ENCODE measurements at regions not wholly inside any gene's neighbourhood (a gene's known extent, or its start where the extent isn't known, plus 50 kb on each side); places are given as distances from the start of the nearest gene placed in this dataset.
"Not testable (repeated sequence)": the region's sequence is repeated elsewhere in the genome, so short reads cannot be mapped to it uniquely, and the experiment has no call there.

DNA sequence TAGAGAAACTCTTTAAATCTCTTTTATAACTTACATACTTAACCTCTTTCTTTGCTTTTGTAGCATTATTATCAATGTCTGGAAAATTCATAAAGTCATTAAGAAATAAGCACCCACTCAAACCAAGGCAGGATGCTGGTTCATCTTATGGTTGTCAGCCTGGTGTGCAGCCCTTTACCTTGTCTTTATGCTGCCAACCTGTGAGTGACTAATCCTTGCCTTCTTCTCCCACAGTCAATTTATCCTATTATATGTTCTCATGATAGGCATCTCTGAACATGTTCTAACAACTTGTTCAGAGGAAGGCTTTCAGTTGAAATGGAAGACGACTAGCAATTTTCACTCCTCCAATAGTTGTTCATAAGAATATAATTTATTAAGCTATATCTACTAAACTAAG, 186.9 kb upstream of the CAND1 start:
- no peak for DNase-seq (ENCODE audit: low spot score)

- no peak for DNase-seq (ENCODE audit: low spot score)
Measured at GRCh38 chr12:67085699-67086098, 183.5 kb upstream of the CAND1 start.

DNA sequence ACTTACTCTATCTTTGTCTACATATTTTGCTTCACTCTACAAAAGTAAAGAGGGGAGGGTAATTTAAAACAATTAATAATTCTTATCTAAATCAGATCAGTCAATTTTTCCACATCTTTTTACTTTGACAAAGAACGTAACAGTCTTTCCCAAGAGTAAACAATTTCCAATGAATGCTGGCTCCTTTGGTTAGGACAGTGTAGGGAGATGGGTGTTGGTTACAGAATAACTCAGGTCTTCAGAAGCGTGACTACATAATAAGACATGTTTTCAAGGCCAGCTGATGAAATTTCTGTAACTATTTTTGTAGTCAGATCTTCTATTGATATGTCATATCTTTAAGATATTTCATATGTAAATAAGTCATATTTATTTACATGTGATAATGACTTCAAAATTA, 183.0 kb upstream of the CAND1 start:
- DNase-seq (ENCODE audit: low spot score): no peak

DNA sequence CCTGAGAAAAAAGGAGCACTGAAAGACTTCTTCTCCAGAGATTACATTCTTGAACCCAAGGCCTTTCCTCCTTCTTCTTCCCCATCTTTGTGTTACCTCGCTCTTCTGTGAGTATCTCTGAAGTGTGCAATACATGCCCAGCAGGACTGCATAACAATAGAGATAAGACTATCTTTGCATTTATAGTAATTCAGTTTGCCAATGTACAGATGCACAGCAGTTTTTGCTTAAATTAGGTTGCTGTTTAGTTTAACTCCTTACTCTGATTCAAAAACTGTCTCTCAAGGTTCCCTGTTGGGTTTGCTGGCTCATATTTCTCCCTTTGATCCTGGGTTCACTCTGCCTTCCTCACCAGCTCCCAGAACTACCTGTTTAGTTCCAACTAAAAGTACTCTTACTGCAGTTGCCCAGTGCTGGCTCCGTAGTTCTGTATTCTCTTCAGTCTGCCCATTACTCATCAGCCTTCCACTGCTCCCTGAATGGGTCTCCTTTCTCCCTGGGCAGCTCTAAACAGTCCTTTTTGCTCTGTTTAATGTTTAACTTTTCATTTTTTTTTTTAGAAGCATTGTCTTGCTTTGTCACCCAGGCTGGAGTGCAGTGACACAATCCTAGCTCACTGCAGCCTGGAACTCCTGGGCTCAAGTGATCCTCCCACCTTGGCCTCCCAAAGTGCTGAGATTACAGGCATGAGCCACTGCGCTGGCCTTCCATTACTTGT, 180.6 kb upstream of the CAND1 start:
- DNase-seq (ENCODE audit: low spot score): no peak

- DNase-seq (ENCODE audit: low spot score): no peak
Measured at GRCh38 chr12:67091204-67091603, 178.0 kb upstream of the CAND1 start.

DNA sequence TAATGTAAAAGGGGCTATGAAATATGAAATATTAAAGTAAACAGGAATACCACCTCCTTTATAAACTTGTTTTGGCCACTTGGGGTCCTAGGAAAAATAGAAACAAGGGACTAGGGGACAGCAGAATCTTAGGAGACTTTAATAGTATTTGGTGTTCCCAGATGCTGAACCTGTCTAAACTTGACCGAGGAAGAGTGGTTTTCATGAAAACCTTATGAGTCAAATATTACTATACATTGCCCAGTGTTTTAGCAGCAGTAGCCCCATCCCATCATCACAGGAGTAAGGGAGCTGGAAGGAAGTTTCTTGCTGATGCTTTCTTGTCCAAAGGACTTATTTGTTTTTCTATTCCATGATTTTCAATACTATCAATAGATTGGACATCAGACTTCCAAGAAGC, 177.5 kb upstream of the CAND1 start:
- DNase-seq (ENCODE audit: low spot score): no peak

- not testable (repeated sequence) for DNase-seq (ENCODE audit: low spot score)
Measured at GRCh38 chr12:67092934-67093333, 176.2 kb upstream of the CAND1 start.

DNA sequence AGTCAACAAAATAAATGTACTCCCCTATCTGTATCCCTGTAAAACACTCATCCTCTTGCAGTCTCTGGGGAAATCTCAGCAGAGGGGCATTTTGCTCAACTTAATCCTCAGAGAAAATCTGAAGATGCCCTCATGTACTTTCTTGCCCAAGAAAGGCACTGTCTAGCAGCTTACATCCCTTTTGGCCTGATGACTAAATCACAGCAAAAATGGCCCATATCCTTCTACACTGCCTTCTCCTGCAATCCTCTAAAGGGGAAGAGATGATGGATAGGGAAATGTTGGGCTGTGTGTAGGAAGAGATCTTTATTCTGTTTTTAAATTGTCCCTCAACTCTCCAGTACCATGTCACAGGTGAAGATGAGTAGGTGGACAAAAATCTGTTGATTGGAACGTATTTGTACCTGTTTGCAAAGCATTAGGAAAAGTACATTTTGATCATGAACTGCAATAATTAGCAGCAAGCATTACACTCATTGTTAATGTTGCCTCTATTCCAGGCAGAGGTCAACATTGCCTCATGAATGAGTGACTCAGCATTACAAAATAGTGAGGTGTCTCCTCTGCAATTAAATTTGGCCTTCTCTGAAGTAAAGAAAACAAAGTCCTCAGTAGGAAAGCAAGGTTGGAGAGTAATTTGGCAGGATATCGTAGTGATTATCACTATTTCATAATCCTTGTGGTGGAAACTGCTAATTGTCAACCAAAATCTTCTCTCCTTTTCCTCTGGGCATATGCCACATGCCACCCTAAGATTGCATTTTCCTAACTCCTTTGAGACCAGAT, 172.4 kb upstream of the CAND1 start:
- DNase-seq (ENCODE audit: low spot score): no peak

DNA sequence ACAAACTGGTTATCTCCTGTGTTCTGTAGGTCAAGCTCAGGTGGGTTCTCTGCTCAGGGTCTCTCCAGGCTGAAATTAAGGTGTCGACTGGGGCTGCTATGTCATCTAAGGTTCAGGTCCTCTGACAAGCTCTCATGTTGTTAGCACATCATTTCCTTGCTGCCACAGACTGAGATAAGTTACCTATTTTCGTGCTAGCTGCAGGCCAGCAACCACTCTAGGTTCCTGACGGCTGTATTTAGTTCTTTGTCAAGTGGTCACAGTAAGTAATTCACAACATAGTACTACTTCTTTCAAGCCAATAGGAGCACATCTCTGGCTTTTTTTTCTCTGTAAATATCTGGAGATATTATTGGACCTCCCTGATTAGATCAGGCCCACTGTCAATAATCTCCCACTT, 169.3 kb upstream of the CAND1 start:
- DNase-seq (ENCODE audit: low spot score): no peak

DNA sequence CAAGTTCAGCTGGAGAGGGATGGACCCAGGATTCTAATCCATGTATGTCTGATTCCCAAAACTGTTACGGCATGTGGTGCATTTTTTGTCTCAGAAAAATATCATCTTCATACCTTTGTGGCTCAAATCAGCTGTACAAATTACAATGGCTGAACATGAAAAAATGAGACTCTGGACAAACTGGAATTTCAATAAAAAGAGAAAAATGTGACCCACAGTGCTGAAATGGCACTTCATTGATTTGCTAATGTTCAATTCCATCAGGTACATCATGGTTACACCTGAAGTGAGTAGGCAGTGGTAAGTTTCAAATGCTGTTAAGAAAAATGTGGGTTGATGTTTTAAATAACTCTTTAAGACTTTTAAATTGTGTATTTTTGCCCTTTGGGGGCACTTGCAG, 165.6 kb upstream of the CAND1 start:
- DNase-seq (ENCODE audit: low spot score): no peak

DNA sequence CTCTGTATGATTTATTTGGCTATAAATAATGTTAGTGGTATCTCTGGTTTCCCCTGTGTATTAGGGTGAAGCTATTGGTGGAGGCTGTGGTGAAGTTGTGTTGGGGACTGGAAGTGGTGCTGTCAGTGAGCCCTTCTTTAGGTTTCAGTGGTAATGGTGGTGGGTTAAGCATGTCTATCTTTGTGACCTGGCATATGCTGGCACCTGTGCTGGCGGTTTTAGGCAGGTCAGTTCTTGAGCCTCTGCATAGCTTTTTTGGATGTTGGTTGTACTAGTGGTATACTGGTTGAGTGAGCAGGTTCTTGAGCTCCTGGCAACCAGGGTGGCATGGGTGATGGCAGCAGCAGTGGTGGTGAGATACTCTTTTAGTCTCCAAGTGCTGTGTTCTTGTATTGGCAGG, 161.9 kb upstream of the CAND1 start:
- DNase-seq (ENCODE audit: low spot score): no peak

- DNase-seq (ENCODE audit: low spot score): no peak
Measured at GRCh38 chr12:67107751-67108269, 161.3 kb upstream of the CAND1 start.

GRCh38 chr12:67110345-67110744, 158.8 kb upstream of the CAND1 start:
- not testable (repeated sequence) for DNase-seq (ENCODE audit: low spot score)

GRCh38 chr12:67111182-67111581, 158.0 kb upstream of the CAND1 start:
- no peak for DNase-seq (ENCODE audit: low spot score)

DNA sequence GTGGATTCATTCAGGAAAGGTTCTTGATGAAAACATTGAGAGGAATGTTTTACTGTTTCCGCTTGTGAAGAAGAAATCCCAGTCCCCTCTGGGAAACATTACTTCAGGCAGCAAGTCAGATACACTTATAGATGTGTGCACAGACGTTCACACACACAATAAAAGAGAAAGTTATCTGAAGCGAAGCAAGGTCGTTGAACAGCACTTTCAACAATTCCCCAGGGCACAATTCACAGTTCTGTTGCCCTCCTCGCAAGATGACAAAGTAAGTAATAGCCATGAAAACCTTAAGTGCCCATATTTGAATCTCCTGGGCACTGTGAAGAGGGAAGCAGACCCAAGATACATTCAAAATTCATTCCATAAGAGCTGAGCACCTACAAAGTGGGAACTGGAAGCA, 156.6 kb upstream of the CAND1 start:
- DNase-seq (ENCODE audit: low spot score): no peak

- no peak for DNase-seq (ENCODE audit: low spot score)
Measured at GRCh38 chr12:67116134-67116533, 153.0 kb upstream of the CAND1 start.

DNA sequence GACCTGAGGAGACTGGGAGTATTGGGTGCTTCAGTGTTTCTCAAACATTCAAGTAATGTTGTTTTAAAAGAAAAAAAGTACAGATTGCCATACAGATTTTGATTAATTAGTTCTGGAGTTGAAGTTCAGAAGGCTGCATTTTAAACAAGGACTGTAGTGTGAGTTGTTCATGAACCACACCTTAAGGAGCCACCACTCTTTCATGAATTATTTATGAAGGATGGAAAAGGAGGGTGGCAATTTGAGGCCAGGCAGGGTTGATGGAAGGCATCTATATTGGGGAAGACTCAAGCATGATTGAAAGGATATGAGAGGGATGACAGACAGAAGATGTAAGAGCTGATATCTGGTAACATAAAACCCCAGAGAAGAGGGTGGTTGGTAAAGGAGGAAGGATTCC, 146.6 kb upstream of the CAND1 start:
- no peak for DNase-seq (ENCODE audit: low spot score)

GRCh38 chr12:67137256-67137655, 131.9 kb upstream of the CAND1 start:
- DNase-seq (ENCODE audit: low spot score): no peak

DNA sequence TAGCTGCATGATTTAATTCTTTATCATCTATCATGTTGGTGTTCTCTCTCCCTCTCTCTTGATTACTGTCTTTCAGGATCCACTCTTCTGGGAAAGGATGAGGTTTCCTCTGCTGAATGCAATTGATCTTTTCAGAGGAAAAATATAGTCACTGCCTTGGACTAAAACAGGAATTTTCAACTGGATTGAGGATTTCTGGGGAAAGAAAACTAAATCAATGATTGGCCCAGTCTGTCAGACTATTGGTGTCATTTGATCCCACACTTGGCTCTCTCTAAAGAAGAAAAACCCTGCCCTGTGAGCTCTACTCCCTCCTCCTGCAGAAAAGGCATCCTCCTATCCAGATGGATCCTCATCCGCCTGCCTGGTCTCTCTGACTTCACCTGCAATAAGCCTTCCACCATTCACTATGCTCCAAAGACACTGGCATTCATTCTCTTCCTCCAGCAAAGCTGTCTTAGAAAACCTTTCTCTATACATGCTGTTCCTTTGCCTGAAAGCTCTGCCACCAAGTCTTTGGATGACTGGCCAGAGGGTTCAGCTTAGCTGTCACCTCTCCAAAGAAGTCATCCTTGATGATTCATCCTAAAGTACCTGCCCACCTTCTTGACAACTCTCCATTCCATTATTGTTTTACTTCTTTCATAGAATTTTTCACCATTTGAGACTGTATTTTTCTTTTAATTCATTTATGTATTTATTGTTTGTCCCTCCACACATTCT, 127.7 kb upstream of the CAND1 start:
- DNase-seq (ENCODE audit: low spot score): no peak

DNA sequence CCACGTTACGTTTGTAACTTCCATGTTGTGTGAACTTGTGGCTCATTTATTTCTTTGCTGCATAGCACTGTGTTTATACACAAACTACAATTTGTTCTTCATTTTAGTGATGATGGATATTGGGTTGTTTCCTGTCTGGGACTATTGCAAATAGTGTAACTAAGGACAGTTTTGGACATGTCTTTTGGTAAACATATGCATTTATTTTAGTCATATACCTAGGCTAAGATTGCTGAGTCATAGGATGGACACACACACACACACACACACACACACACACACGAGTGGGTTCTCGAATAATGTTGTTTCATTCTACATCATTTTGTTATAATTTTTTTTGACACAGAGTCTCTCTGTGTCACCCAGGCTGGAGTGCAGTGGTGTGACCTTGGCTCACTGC, 123.5 kb upstream of the CAND1 start:
- DNase-seq (ENCODE audit: low spot score): no peak

GRCh38 chr12:67147030-67147429, 122.1 kb upstream of the CAND1 start:
- DNase-seq (ENCODE audit: low spot score): no peak

DNA sequence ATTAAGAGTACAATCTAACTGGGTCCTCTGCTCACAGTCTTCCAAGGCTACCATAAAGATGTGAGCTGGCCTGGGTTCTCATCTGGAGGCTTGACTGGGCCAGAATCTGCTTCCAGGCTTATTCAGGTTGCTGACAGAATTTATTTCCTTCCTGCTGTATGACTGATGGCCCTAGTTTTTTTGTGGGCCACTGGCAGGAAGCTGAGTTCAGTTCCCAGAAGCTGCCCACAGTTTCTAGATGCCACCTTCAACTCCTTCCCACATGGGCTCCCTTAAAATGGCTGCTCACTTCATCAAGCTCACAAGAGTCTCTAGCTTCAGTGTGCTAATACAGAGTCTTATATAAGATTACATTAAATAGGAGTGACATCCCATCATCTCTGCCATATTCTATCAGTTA, 121.7 kb upstream of the CAND1 start:
- no peak for DNase-seq (ENCODE audit: low spot score)

DNA sequence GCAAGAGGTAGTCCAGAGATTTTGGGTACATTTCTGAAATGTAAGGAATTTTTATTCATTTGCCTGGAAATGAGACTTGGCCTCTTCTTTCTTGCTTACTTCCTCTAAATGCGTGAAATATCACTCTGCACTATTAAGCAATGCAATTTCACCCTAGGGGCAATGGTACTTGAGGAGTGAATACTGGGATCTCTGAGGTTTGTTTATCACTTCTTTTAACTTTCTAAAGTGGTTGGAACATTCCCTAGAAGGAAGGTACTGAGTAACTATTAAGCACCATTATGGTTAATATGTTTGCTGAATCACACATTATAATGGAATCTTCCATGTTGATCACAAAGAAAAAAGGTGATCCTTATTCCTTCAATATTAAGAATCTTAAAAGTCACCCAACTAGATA, 120.9 kb upstream of the CAND1 start:
- DNase-seq (ENCODE audit: low spot score): no peak

Data from HuH-7 (cell line).